ENCODE measurements at regions not wholly inside any gene's neighbourhood (a gene's known extent, or its start where the extent isn't known, plus 50 kb on each side); places are given as distances from the start of the nearest gene placed in this dataset.

DNA sequence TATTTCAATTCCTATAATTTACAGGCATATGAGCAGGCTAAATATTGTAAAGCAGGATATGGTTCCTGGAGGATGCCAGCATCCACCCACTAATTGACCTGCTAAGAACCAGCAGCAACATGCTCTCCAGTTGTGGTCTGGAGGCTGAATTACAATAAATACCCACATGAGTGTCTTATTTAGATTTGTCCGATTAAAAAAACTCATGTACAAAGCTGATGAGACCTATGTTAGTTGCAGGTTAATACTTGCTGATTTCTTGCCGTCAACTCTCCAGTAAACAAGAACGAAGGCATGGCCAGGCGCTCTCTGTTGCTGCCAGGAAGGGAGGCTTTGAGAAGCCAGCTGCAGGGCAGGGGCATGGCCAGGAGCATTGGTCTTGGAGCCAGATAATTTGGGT is 169.3 kb upstream of the PRICKLE1 start:
- DNase-seq, result no peak
- in situ Hi-C loops (cut with HindIII; ENCODE audit: low pct_ligation_motif_present, low pct_unique_long_range_greater_than_20kb, low sequenced_read_pairs), result no loop called here

DNA sequence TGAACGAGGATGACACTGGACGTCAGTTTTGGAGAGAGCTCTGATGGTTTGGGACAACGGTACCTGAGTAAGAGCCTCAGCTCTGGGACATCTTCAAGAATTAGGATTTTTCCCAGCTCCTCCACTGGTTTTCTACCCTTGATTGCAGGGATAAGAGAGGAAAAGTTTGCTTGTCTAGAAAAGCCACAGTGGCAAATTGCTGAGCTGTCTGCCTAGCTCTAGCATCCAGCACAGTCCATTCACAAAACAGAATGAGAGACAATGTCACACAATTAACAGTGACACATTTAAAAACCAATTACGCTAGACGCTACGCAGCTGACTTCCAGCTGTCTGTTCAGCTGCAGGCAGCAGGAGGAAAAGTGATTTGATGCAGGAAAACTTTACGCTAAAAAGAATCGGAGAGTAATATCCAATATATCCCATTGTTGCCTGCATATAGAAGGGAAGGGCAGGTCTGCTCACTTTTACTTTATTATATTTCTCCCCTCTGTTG is 168.1 kb upstream of the PRICKLE1 start:
- in situ Hi-C loops (cut with HindIII; ENCODE audit: low pct_ligation_motif_present, low pct_unique_long_range_greater_than_20kb, low sequenced_read_pairs), result no loop called here
- no peak for DNase-seq

DNA sequence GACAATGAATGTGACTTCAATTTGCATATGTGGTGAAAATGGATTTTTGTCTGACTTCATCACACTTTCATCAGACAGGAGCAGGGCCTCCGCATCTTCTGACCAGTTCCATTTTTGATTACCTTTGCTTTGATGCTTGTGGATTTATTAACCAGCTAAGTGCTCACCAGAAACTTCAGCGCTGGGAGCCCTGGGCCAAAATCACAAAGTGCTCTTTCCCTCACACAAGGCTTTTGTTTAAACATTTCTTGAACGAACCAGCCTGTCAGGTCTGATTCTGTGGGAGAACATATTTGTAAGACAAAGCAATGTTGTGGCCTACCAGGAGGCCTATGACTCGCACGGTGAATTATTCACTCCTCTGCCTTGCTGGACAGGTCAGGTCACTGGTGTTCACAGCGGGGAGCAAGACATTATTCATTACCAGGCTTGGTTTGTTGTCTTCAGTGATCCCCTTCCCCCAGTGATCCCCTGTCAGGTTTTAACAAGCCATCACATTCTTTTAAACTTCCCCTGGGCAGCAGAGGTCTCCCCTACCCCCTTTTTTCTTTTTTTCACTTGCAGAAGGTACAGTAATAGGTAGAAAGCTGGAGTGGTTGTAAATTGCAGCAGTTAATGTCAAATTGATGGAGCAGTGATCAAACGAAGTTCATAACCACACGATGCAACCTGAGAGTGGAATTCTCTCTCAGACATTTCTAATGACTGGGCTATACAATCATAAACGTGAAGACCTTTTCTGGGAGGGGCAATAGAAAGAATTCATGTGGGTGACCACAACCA is 167.5 kb upstream of the PRICKLE1 start:
- in situ Hi-C loops (cut with HindIII; ENCODE audit: low pct_ligation_motif_present, low pct_unique_long_range_greater_than_20kb, low sequenced_read_pairs), result no loop called here
- DNase-seq, result peak; percentile 100

DNA sequence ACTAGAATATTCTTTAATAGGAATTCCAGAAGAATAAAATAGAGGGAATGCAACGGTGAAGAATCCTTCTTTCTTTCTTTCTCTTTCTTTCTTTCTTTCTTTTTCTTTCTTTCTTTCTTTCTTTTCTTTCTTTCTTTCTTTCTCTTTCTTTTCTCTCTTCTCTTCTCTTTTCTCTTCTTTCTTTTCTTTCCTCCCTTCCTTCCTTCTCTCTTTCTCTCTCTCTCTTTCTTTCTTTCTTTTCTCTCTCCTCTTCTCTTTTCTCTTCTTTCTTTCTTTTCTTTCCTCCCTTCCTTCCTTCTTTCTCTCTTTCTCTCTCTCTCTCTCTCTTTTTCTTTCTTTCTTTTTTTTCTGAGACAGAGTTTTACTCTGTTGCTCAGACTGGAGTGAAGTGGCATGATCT is 160.8 kb upstream of the PRICKLE1 start:
- in situ Hi-C loops (cut with HindIII; ENCODE audit: low pct_ligation_motif_present, low pct_unique_long_range_greater_than_20kb, low sequenced_read_pairs), result no loop called here
- no peak for DNase-seq

DNA sequence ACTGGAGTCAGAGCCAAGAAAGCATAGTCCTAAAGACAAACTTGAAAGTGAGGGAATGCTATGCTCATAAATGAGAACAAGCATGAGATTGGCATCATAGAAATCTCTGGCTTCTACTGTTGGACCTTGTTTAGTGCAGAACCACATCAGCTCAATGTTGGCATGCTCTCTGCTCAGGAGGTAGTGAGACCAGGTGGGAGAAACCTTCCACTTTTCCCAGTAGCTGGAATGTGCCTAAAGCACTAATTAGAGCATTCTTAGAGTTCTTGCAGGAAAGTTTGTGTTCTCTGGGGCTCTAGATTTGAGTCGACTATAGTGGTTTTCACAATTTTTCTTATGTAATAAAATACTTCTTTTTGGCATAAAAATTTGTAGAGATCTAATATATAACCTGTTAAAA is 159.7 kb upstream of the PRICKLE1 start:
- no peak for DNase-seq
- in situ Hi-C loops (cut with HindIII; ENCODE audit: low pct_ligation_motif_present, low pct_unique_long_range_greater_than_20kb, low sequenced_read_pairs), result no loop called here

DNA sequence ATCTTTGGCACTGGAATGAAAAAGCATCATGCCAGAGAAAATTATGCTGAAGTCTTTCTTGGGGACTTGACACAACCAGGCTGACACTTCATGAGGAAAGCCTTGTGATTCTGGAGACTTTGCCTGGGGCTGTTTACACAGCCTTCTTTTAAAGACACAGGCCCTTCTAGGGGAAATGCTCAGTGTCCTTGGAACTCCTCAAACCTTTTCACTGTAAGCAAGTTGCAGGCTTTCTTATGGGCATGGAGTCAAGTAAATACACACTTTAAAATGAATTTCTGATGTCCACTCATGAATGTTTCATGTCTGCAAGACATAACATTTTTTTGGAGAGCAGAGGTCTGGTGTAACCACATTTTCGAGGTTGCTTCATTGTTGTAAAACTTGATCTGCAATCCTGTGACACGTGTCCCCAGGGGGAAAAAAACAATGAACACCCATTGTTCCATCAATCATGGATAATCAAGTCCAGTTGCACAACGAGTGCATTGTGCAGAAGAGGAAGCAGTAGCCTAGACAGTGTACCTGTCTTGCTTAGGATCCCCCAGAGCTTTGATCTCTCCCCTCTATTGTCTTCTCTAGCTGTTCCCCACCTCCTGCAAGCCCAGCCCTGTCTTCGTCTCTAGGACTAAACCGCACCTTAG is 155.1 kb upstream of the PRICKLE1 start:
- no peak for DNase-seq
- in situ Hi-C loops (cut with HindIII; ENCODE audit: low pct_ligation_motif_present, low pct_unique_long_range_greater_than_20kb, low sequenced_read_pairs), result no loop called here

DNA sequence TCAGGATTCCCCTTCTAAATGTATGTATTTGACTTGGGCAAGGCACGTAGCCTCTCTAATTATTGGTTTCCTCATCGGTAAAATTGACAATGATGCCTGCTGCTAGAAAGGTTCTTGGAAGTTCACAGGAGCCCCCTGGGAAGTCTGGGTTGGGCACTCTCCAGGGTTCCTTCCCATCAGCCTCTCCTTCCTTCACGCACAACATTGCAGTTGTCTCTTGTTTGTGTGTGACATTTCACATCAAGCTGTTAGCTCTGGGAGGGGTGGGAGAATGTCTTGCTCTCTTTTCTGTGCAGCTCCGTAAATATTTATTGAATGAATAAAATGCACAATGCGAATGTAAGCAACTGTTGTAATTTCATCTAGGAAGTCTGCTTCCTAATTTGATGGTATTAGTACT is 153.2 kb upstream of the PRICKLE1 start:
- in situ Hi-C loops (cut with HindIII; ENCODE audit: low pct_ligation_motif_present, low pct_unique_long_range_greater_than_20kb, low sequenced_read_pairs), result no loop called here
- DNase-seq, result no peak

DNA sequence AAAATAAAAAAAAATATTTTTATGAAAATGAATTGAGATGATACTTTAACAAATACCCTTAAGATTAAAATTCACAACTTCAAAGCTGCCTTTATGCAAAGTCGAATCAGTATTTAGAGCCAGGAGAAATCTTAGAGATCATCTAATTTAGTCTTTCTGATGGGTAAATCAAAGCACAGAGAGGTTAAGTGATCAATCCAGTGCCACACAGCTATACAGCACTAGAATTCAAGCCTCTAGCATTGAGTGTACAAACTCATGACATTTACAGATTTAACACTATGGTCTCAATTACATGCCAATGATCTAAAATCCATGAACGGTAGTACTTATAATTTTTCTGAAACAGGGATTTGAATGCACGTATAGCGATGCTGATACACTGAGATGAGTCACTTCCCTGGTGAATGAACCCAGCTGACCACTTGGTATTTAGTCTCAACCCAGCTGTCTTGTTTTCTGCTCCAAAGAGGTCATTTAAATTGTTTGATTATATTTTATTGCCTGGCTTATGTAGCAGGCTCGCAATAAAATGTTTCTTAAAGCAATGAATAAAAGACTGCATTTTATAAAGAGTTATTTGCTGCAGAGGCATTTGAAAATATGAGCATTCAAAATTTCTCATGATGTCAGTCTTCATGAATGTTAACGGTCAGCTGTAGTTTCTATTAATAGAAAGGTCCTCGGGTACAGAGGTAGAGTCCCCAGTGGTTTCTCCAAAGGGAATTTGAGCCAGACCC is 152.4 kb upstream of the PRICKLE1 start:
- in situ Hi-C loops (cut with HindIII; ENCODE audit: low pct_ligation_motif_present, low pct_unique_long_range_greater_than_20kb, low sequenced_read_pairs), result no loop called here
- peak; percentile 76 for DNase-seq

DNA sequence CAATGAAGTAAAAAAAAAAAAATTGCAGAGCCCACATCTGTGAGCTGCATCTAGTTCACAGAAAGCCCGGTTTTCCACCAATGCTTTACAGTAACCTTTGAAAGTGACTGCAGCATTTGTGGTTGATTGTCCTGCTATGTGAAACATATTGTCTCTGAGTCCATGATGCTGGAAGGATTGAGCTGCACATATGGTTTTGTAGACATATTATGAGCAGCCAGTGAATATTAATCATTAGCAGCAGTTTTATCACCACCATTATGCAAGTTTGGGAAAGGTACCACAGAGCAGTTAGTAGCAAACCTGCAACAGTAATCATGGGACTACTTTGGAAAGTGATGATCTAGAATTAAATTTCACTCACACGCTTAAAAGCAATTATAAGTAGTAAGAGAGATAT is 151.5 kb upstream of the PRICKLE1 start:
- in situ Hi-C loops (cut with HindIII; ENCODE audit: low pct_ligation_motif_present, low pct_unique_long_range_greater_than_20kb, low sequenced_read_pairs), result no loop called here
- no peak for DNase-seq

DNA sequence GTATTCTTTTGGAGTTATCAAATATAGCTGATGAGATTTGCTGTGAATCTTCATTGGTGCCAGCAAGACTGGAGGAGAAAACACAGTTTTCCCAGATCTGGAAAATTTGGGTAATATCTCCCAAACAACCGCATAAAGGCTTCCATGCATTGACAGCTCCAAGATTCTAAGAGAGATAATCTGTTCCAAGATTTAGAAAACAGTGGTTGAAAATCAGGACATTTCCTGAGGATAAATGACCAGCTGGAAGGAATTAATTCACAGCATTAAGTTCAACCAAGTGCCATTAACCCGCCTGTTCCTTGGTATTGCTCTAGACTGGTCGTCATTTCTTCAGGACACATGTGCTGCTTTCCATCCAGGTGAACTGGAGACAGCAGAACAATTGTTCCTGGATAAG is 147.9 kb upstream of the PRICKLE1 start:
- in situ Hi-C loops (cut with HindIII; ENCODE audit: low pct_ligation_motif_present, low pct_unique_long_range_greater_than_20kb, low sequenced_read_pairs), result no loop called here
- DNase-seq, result no peak

DNA sequence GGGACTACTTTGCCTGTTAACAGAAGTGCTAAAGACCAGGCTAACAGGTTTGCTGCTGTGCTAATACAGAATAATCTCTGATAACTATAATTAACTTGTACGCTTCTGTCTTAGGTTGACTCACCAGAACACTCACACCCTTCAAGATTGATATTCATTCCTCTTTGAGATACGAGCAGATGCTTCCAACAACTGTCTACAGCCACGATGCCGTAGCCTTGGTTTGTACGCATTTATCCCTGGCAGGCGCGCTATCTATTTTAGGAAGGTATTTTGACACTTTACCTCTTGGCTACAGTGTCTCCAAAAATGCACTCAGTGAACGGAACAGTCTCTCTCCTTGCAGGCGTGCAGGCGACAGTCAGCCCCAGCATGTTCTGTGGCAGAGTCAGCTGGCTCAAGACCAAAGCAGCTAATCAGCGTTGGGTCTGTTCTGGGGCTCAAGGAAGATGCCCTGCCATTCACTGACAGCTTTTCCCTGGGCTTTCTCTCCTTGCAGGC is 146.4 kb upstream of the PRICKLE1 start:
- in situ Hi-C loops (cut with HindIII; ENCODE audit: low pct_ligation_motif_present, low pct_unique_long_range_greater_than_20kb, low sequenced_read_pairs), result no loop called here
- no peak for DNase-seq

DNA sequence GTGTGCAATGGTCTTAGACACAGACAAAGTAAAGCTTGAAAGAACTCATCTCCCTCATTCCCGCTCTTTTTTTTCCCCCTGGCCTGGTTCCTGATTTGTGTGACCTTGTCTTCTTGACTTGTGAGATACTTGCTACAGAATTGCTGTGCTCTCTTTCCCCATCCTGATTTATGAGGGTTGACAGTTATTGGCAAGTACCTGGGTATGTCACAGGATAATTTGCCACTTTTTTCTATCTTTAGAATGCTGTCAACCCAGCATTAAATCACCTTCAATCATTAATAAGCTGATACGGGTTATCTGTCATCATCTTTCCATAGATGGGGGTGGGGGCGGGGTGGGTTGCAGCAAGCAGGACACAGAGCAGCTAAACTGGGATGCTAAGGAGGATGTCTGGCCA is 144.4 kb upstream of the PRICKLE1 start:
- no peak for DNase-seq
- in situ Hi-C loops (cut with HindIII; ENCODE audit: low pct_ligation_motif_present, low pct_unique_long_range_greater_than_20kb, low sequenced_read_pairs), result no loop called here

DNA sequence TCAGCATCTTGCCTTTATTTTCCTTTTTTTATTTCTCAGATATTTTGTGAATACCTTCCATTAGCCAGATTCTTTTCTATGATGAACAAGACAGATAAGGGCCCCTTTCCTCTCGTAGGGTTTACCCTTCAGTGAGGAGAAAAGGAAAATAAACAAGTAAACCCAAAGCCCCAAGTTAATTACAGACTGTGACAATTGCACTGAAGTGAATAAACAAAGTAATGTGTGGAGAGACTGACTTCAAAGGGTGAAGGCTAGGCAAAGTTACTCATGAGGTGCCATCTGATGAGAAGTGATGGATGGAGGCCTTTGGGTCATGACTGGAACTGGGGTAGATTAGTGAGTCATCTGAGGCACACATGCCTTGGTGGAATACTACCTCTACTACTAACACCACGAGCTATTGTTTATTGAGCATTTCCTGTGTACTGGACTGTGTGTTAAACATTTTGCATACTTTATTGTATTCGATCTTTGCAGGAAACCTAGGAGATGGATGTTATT is 143.4 kb upstream of the PRICKLE1 start:
- no peak for DNase-seq
- in situ Hi-C loops (cut with HindIII; ENCODE audit: low pct_ligation_motif_present, low pct_unique_long_range_greater_than_20kb, low sequenced_read_pairs), result no loop called here

DNA sequence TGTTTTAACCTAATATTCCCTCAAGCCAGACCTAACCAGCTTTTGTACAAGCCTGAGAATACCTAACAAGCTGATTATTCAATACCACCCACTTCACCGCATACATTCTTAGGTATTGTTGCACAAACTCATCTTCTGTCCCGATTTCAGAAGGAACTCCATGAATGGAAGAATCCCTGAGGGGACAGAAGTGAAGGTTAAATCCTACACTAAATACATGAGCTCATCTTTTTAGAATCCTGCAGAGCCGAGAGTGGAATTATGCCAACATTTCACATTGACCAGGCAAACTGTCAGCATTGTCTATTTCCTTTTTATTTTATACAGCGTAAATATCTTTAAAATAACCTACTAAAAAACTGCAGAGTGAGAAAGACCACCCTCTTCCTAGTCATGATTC is 140.7 kb upstream of the PRICKLE1 start:
- no peak for DNase-seq
- in situ Hi-C loops (cut with HindIII; ENCODE audit: low pct_ligation_motif_present, low pct_unique_long_range_greater_than_20kb, low sequenced_read_pairs), result no loop called here

DNA sequence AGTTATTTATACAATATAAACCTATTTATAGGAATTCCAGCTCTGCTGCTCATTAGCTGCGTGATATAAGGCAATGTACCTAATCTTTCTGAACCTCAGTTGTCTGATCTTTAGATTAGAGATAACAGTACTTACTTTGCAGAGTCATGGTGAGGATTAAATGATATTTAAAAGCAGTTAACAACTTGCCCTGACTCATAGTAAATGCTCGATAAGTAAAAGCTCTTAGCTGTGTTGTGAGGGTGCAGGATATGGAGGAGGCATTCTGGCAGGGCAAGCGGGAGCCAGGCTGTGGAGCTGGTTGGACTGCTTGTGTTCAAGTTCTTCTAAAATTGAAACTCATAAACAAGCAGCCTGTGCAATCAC is 140.0 kb upstream of the PRICKLE1 start:
- in situ Hi-C loops (cut with HindIII; ENCODE audit: low pct_ligation_motif_present, low pct_unique_long_range_greater_than_20kb, low sequenced_read_pairs), result no loop called here
- no peak for DNase-seq

DNA sequence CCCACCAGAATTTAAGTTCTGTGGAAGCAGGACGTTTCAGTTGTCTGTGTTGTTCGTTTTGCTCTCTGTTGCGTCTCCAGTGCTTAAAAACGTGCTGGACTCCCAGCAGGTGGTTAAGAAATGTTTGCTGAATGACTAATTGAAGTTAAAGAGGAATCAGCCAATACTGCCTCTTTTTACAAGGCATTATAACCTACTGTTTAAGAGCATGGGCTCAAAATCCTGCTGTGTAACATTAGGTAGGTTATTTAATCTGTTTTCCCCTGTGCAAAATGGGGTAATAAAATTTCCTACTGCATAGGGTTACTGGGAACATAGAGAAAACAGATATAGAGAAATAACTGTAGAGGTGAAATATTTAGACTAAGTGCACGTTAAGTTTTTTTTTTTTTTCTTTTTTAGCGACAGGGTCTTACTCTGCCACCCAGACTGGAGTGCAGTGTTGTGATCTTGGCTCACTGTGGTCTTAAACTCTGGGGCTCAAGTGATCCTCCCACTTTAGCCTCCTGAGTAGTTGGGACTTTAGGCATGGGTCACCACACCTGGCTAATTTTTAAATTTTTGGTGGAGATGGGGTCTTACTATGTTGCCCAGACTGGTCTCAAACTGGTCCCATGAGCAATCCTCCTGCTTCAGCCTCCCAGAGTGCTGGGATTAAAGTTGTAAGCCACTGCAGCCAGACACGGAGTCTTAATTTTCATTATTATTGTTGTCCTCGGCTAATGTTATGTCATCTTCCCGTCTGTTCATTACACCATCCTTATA is 139.4 kb upstream of the PRICKLE1 start:
- in situ Hi-C loops (cut with HindIII; ENCODE audit: low pct_ligation_motif_present, low pct_unique_long_range_greater_than_20kb, low sequenced_read_pairs), result no loop called here

DNA sequence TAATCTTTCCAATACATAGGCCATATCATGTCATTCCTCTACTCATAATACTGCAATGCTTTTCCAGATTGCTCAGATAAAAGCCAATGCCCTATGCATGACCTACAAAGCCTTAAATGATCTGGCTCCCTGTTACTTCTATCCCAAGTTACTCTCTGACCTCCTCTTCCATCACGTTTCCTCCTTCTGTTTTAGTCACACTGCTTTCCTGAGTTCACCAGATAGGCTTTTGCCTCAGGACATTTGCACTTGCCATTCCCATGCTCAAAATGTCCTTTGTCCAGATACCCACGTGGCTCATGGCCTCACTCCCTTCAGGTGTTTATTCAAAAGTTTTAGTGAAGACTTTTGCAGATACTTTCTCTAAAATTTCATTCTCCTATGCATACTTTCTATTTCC is 138.7 kb upstream of the PRICKLE1 start:
- in situ Hi-C loops (cut with HindIII; ENCODE audit: low pct_ligation_motif_present, low pct_unique_long_range_greater_than_20kb, low sequenced_read_pairs), result no loop called here
- DNase-seq, result no peak

More for the DNA sequence above, 139.4 kb upstream of the PRICKLE1 start:
- no peak for DNase-seq

DNA sequence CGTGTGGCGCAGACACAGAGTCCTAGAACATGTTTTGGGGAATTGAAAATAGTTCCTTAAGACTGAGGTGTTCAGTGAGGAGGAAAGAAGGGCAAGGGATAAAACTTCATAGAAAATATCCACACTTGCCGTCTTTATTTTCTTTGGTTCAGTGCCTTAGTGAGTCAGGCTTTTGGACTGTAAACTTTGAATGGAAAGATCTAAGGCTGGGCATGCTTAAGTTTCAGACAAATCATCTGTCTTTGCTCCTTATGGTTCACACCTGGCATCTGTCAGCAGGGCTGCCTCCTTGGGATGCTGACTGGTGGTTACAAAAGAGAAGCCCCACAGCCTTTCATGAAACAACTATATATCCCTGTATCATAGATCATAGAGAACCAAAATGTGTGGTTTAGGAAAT is 136.3 kb upstream of the PRICKLE1 start:
- peak; percentile 49 for DNase-seq
- in situ Hi-C loops (cut with HindIII; ENCODE audit: low pct_ligation_motif_present, low pct_unique_long_range_greater_than_20kb, low sequenced_read_pairs), result no loop called here

DNA sequence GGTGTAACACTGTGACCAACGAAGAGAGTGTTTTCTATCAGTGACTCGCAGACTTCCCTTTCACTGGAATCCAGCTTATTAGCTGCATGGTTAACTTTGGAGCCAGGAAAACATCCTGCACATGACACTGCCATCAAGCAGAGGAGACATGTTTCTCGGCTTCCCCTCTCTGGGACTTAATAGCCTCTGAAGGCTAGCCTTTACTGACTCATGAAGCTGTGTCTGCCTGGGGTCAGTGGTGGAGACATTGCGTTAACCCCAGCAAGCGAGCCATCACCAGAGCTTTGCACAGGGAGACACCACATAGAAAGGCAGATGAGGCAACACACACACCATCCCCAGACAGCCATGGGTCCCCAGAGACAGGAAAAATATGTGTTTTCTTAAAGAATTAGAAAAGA is 126.9 kb upstream of the PRICKLE1 start:
- no peak for DNase-seq
- in situ Hi-C loops (cut with HindIII; ENCODE audit: low pct_ligation_motif_present, low pct_unique_long_range_greater_than_20kb, low sequenced_read_pairs), result no loop called here
